SK-N-SH (cell line): ENCODE measurements at regions not wholly inside any gene's neighbourhood (a gene's known extent, or its start where the extent isn't known, plus 50 kb on each side); places are given as distances from the start of the nearest gene placed in this dataset.

ENCODE experiments used
- CTCF ChIA-PET: fragments of 300-600, 350-600 bp; formaldehyde crosslinking; extraction: SDS; loops from one replicate; lab custom pipeline; 2021; lab: Yijun Ruan, JAX
- POLR2A ChIA-PET: fragments of 350-600 bp; sonication (Branson Sonifier 250); formaldehyde crosslinking; extraction: SDS; loops from one replicate; lab custom pipeline; 2020; ENCODE audit warnings: antibody characterized with exemption, inconsistent platforms; lab: Yijun Ruan, JAX
- DNase-seq: peaks from one replicate; pipeline ENCODE4 v3.0.0; 2012
- H2AFZ ChIP-seq: fragments of 200-600 bp; sonication (generic); 2 replicates; pipeline ENCODE4 v1.8.1; 2016; ENCODE audit warnings: antibody characterized with exemption, mild to moderate bottlenecking, low read depth
- H3F3A ChIP-seq: fragments of 200-600 bp; sonication (generic); replicated peaks from 2 replicates; pipeline ENCODE3; 2016; ENCODE audit warnings: antibody characterized with exemption, mild to moderate bottlenecking; ENCODE audit not compliant: insufficient read depth
- H3K27ac ChIP-seq, 2 experiments: fragments of 200-500 bp in 1 of 2; fragments of 200-600 bp in 1 of 2; sonication (Bioruptor generic) in 1 of 2; sonication (generic), shearing (Covaris generic) in 1 of 2; 2 replicates each; pipeline versions ENCODE4 v1.5.1 to v1.6.1; 2014 to 2016; ENCODE audit warnings: low read depth in 2 of 2, inconsistent platforms in 1 of 2, low read length in 1 of 2, mild to moderate bottlenecking in 1 of 2, mixed read lengths in 1 of 2
- H3K27me3 ChIP-seq: fragments of 200-600 bp; sonication (generic), shearing (Covaris generic); 2 replicates; pipeline ENCODE4 v1.6.1; 2016; ENCODE audit warnings: mixed run types; ENCODE audit not compliant: insufficient read depth
- H3K36me3 ChIP-seq, 2 experiments: fragments of 200-500 bp in 1 of 2; fragments of 200-600 bp in 1 of 2; sonication (Bioruptor generic) in 1 of 2; sonication (generic) in 1 of 2; replicated peaks in 1 of 2; 2 replicates each; pipeline versions ENCODE3 to v1.5.1; 2014 to 2016; ENCODE audit warnings: low read length in 1 of 2, mild to moderate bottlenecking in 1 of 2; ENCODE audit not compliant: insufficient read depth in 2 of 2, control insufficient read depth in 1 of 2
- H3K4me1 ChIP-seq, 2 experiments: fragments of 200-500 bp in 1 of 2; fragments of 200-600 bp in 1 of 2; sonication (Bioruptor generic) in 1 of 2; sonication (generic), shearing (Covaris generic) in 1 of 2; 2 replicates each; pipeline versions ENCODE4 v1.5.1 to v1.6.1; 2014 to 2016; ENCODE audit warnings: low read depth in 1 of 2, low read length in 1 of 2, mixed run types in 1 of 2; ENCODE audit not compliant: insufficient read depth in 2 of 2, control insufficient read depth in 1 of 2
- H3K4me2 ChIP-seq: fragments of 200-600 bp; sonication (generic), shearing (Covaris generic); 2 replicates; pipeline ENCODE4 v1.6.1; 2017; ENCODE audit warnings: mixed run types
- H3K4me3 ChIP-seq, 2 experiments: fragments of 200-500 bp in 1 of 2; fragments of 200-600 bp in 1 of 2; sonication (Bioruptor generic) in 1 of 2; sonication (generic), shearing (Covaris generic) in 1 of 2; 2 replicates each; pipeline versions ENCODE4 v1.5.1 to v1.8.1; 2014 to 2016; ENCODE audit warnings: low read depth in 2 of 2, inconsistent platforms in 1 of 2, low read length in 1 of 2, mild to moderate bottlenecking in 1 of 2, mixed read lengths in 1 of 2, moderate library complexity in 1 of 2
- H3K79me2 ChIP-seq: fragments of 200-600 bp; sonication (generic); 2 replicates; pipeline ENCODE4 v1.8.1; 2017; ENCODE audit warnings: mild to moderate bottlenecking; ENCODE audit not compliant: insufficient read depth
- H3K9ac ChIP-seq: fragments of 200-600 bp; sonication (generic); 2 replicates; pipeline ENCODE4 v1.6.1; 2017; ENCODE audit warnings: mixed run types
- H3K9me2 ChIP-seq: fragments of 200-600 bp; sonication (generic); 2 replicates; pipeline ENCODE4 v1.6.1; 2017; ENCODE audit warnings: mixed run types
- H3K9me3 ChIP-seq: fragments of 200-600 bp; sonication (generic); 2 replicates; pipeline ENCODE4 v1.6.1; 2017; ENCODE audit warnings: mixed run types, mild to moderate bottlenecking, moderate library complexity
- H4K20me1 ChIP-seq: fragments of 200-600 bp; sonication (generic); 2 replicates; pipeline ENCODE4 v1.6.1; 2017; ENCODE audit warnings: mild to moderate bottlenecking, mixed run types; ENCODE audit not compliant: insufficient read depth
- CTCF ChIP-seq: fragments of 200-600 bp; sonication (generic); IDR thresholded peaks from 2 replicates; pipeline ENCODE4 v1.6.1; 2017; ENCODE audit warnings: antibody characterized with exemption, mild to moderate bottlenecking, moderate library complexity
- EP300 ChIP-seq, 2 experiments: IDR thresholded peaks; 2 replicates each; pipeline versions ENCODE4 v1.4.0 to v1.6.1; 2012; ENCODE audit warnings: borderline replicate concordance in 1 of 2, low read depth in 1 of 2, low read length in 1 of 2
- FOSL2 ChIP-seq: IDR thresholded peaks from 2 replicates; pipeline ENCODE4 v1.4.0; 2012; ENCODE audit warnings: low read depth, mild to moderate bottlenecking, moderate library complexity, borderline replicate concordance
- GABPA ChIP-seq: IDR thresholded peaks from 2 replicates; pipeline ENCODE4 v1.4.0; 2012; ENCODE audit warnings: low read depth, mild to moderate bottlenecking
- IRF3 ChIP-seq: fragments of 150-350 bp; IDR thresholded peaks from 2 replicates; pipeline ENCODE4 v1.6.1; 2016; ENCODE audit warnings: mild to moderate bottlenecking, low read depth, low read length
- MEF2A ChIP-seq: IDR thresholded peaks from 2 replicates; pipeline ENCODE4 v1.4.0; 2012; ENCODE audit warnings: low read depth, borderline replicate concordance
- MXI1 ChIP-seq: IDR thresholded peaks from 2 replicates; pipeline ENCODE4 v1.6.1; 2012; ENCODE audit warnings: mild to moderate bottlenecking, low read depth, low read length, improper control_type of control experiment
- NFIC ChIP-seq: IDR thresholded peaks from 2 replicates; pipeline ENCODE4 v1.4.0; 2012; ENCODE audit warnings: borderline replicate concordance
- NRF1 ChIP-seq: IDR thresholded peaks from 2 replicates; pipeline ENCODE4 v1.6.1; 2012; ENCODE audit warnings: low read depth, mild to moderate bottlenecking, low read length
- PBX3 ChIP-seq: IDR thresholded peaks from 2 replicates; pipeline ENCODE4; 2012
- POLR2AphosphoS5 ChIP-seq: IDR thresholded peaks from 2 replicates; pipeline ENCODE4 v1.6.1; 2012; ENCODE audit warnings: low read depth, low read length
- RAD21 ChIP-seq: IDR thresholded peaks from 2 replicates; pipeline ENCODE4 v1.6.1; 2012; ENCODE audit warnings: mild to moderate bottlenecking, low read length
- RFX5 ChIP-seq: IDR thresholded peaks from 2 replicates; pipeline ENCODE4 v1.6.1; 2012; ENCODE audit warnings: mild to moderate bottlenecking, improper control_type of control experiment, low read length
- TCF12 ChIP-seq: IDR thresholded peaks from 2 replicates; pipeline ENCODE4 v1.4.0; 2012
- USF2 ChIP-seq: fragments of 150-350 bp; IDR thresholded peaks from 2 replicates; pipeline ENCODE4 v1.6.1; 2017; ENCODE audit warnings: antibody characterized with exemption, low read length, low read depth, borderline replicate concordance
- YY1 ChIP-seq: IDR thresholded peaks from 2 replicates; pipeline ENCODE4 v1.4.0; 2012; ENCODE audit warnings: low read depth, mild to moderate bottlenecking
- ZBTB33 ChIP-seq: IDR thresholded peaks from 2 replicates; pipeline ENCODE4 v1.4.0; 2012; ENCODE audit warnings: low read depth, borderline replicate concordance
- WGBS: methylation state at CpG from one replicate; pipeline ENCODE4 v1.1.6; 2017; ENCODE audit warnings: low lambda C conversion rate; 5-methylcytosine and 5-hydroxymethylcytosine counted together

GRCh38 chr3:167958141-167958540 lies 137.6 kb downstream of the GOLIM4 start:
- ChIA-PET CTCF (no interaction called here), POLR2A (no interaction called here)
- no peak overlapping the region for H3K4me2 ChIP-seq
- no peak overlapping the region for H3K27ac ChIP-seq
- no peaks in the 10 kb centered on the region for H3K79me2 ChIP-seq
- no peaks in the 10 kb centered on the region for H4K20me1 ChIP-seq
- no peak overlapping the region for H3K9ac ChIP-seq
- 16% methylated on average over 1 of the region's 1 CpG for WGBS
- no peak for DNase-seq
- H3K4me3 ChIP-seq: no peak overlapping the region
- H3K9me3 ChIP-seq: no peaks in the 10 kb centered on the region
- H3K27me3 ChIP-seq: no peaks in the 10 kb centered on the region
- H3K36me3 ChIP-seq: no peaks in the 10 kb centered on the region
- no peaks in the 10 kb centered on the region for H3K9me2 ChIP-seq
- TF ChIP-seq RFX5 (no peak), GABPA (no peak), TCF12 (no peak), USF2 (no peak), IRF3 (no peak), POLR2AphosphoS5 (no peak), RAD21 (no peak), CTCF (no peak), EP300 (IDR thresholded peaks at IDR 0.05; ENCODE audit: borderline replicate concordance in 1 of 2, low read depth in 1 of 2, low read length in 1 of 2) (no peak), MXI1 (no peak), NRF1 (no peak), MEF2A (no peak), PBX3 (no peak)
- no peak overlapping the region for H2AFZ ChIP-seq
- no peaks in the 10 kb centered on the region for H3K4me1 ChIP-seq
- H3F3A ChIP-seq: no peaks in the 10 kb centered on the region

- H3K9me3 ChIP-seq: no peaks in the 10 kb centered on the region; the same call in 1 of the 2 replicates
- H4K20me1 ChIP-seq: no peaks in the 10 kb centered on the region
- H3F3A ChIP-seq: no peaks in the 10 kb centered on the region
- CTCF ChIA-PET: no interaction called here
- no peak overlapping the region for H3K27ac ChIP-seq
- POLR2A ChIA-PET: interaction anchor here (0.5 kb wide), 1 partner anchor 15 kb away, joined by 3 read pairs; no protein-coding TSS in a partner anchor
- no peak overlapping the region for H3K4me2 ChIP-seq
- H3K9me2 ChIP-seq: no peaks in the 10 kb centered on the region
- H3K36me3 ChIP-seq: no peaks in the 10 kb centered on the region
- no peaks in the 10 kb centered on the region for H3K4me1 ChIP-seq
- no peaks in the 10 kb centered on the region for H3K79me2 ChIP-seq
- H2AFZ ChIP-seq: no peak overlapping the region
- 64% methylated on average over 4 of the region's 4 CpGs for WGBS
- DNase-seq: no peak
- no peak overlapping the region for H3K4me3 ChIP-seq
- no peaks in the 10 kb centered on the region for H3K27me3 ChIP-seq
- no peak overlapping the region for H3K9ac ChIP-seq
- no peak for TF ChIP-seq PBX3
- TF ChIP-seq POLR2AphosphoS5: no peak
- TF ChIP-seq MEF2A: no peak
- TF ChIP-seq EP300 (IDR thresholded peaks at IDR 0.05; ENCODE audit: borderline replicate concordance in 1 of 2, low read depth in 1 of 2, low read length in 1 of 2): no peak
- no peak for TF ChIP-seq CTCF
- TF ChIP-seq NFIC: no peak
- TF ChIP-seq FOSL2: no peak
- TF ChIP-seq YY1: no peak
- no peak for TF ChIP-seq ZBTB33
Measured at GRCh38 chr3:167952969-167953368, 142.8 kb downstream of the GOLIM4 start.
